ENCODE measurements at regions not wholly inside any gene's neighbourhood (a gene's known extent, or its start where the extent isn't known, plus 50 kb on each side); places are given as distances from the start of the nearest gene placed in this dataset.

DNA sequence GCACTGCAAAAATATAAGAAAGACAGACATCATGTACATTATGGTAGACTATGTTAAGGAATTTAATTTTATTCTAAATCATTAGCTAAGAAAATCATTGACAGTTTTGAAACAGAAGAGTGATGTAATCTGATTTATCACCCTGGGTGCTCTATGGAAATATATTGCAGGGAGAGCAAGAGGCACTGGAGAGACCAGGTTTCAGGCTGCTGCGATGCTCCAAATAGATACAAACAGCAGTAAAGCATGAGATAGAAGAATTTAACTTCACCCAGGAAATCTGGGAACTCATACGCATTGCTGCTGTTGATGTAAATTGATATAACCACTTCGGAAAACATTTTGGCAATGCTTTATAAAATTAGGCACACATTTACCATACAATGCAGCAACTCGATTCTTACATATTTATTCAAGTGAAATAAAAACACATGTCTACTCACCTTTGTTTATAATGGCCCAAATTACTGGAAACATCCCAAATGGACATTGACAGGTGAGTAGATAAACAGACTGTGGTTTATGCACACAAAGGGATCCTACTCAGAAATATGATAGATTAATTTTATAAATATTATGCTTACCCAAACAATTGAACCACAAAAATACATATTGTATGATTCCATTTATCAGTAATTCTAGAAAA lies 535.1 kb upstream of the CHORDC1 start:
- no peak overlapping the region for H2BK12ac ChIP-seq (ENCODE audit: low read length)
- no peak overlapping the region for H3K18ac ChIP-seq (ENCODE audit: low read length)
- H3K4me2 ChIP-seq (ENCODE audit: insufficient read depth, low read length, poor library complexity, severe bottlenecking), result no peak overlapping the region
- no peak overlapping the region for H3K4me3 ChIP-seq (ENCODE audit: low read length in 2 of 2)
- H2BK15ac ChIP-seq (ENCODE audit: low read length), result no peak overlapping the region
- H3K36me3 ChIP-seq (replicated peaks in 1 of 2; ENCODE audit: control insufficient read depth in 2 of 2, insufficient read depth in 2 of 2, low read length in 2 of 2), result no peaks in the 10 kb centered on the region
- no peak overlapping the region for H3K14ac ChIP-seq (ENCODE audit: low read length)
- WGBS, 2 donors (ENCODE audit: extremely low coverage in 2 of 2, insufficient read length in 2 of 2, insufficient replicate concordance in 1 of 2), result no CpG with 5 or more reads among the region's 4 CpGs
- H2AK5ac ChIP-seq (ENCODE audit: low read depth, low read length), result no peak overlapping the region
- no peaks in the 10 kb centered on the region for H3K79me1 ChIP-seq (ENCODE audit: low read depth, low read length)
- DNase-seq (ENCODE audit: low spot score), result no peak
- H3K4me1 ChIP-seq (ENCODE audit: control insufficient read depth in 2 of 2, insufficient read depth in 1 of 2, low read depth in 1 of 2, low read length in 2 of 2), result no peaks in the 10 kb centered on the region
- H3K4ac ChIP-seq (ENCODE audit: low read length), result no peak overlapping the region
- H3K23ac ChIP-seq (ENCODE audit: low read depth, low read length, poor library complexity), result no peak overlapping the region
- H3K27ac ChIP-seq (replicated peaks; ENCODE audit: low read length), result no peak overlapping the region
- no peak overlapping the region for H4K8ac ChIP-seq (ENCODE audit: low read depth, low read length)
- H3K27me3 ChIP-seq (ENCODE audit: control insufficient read depth in 3 of 3, insufficient read depth in 3 of 3, low read depth in 1 of 3, low read length in 3 of 3), result no peaks in the 10 kb centered on the region
- no peak overlapping the region for H2BK120ac ChIP-seq (ENCODE audit: low read depth, low read length)
- H3K9ac ChIP-seq (ENCODE audit: low read depth, low read length, poor library complexity), result no peak overlapping the region
- H2AFZ ChIP-seq (ENCODE audit: low read length), result no peak overlapping the region
- no peak overlapping the region for H2BK5ac ChIP-seq (ENCODE audit: low read length)
- no peak overlapping the region for H4K91ac ChIP-seq (ENCODE audit: low read depth, low read length, poor library complexity)
- no peaks in the 10 kb centered on the region for H3K9me3 ChIP-seq (replicated peaks in 1 of 2; ENCODE audit: control insufficient read depth in 2 of 2, insufficient read depth in 1 of 2, low read depth in 1 of 2, low read length in 2 of 2)

DNA sequence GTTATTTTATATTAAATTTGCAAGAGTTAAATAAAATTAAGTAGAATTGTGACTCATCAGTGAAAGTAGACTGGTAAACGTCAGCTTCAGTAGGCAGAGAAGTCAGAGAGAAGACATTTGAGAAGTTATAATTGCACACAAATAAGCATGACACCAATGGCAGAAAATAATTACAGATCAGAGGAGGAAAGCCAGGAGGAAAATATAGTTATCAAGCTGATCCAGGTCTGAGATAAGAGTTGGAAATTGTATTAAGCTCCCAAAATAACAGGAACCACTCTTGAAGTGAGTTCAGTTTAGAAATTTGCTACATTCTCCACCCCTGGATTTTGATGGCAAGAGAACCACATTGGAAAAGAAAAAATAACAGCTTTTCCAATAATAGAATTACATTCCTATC lies 533.8 kb upstream of the CHORDC1 start:
- no CpG with 5 or more reads among the region's 1 CpG for WGBS, 2 donors (ENCODE audit: extremely low coverage in 2 of 2, insufficient read length in 2 of 2, insufficient replicate concordance in 1 of 2)

DNA sequence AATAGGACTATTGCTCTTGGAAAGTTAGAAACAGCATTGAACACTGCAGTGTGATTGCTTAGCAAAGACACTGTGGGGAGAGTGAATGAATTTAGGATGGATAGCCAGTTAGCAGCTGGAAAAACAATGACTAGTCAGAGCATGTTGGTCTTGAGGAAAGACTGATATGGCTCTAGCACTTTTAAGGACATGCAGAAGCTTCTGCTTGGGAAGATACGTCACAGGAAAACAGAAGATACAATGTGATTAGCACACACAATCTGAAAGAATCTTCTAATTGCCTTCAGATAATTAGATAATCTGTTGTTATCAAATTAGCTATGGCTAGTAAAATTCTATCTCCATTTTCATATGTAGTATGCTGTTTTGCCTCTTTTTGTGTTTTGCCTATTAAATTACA lies 530.7 kb upstream of the CHORDC1 start:
- H3K14ac ChIP-seq (ENCODE audit: low read length), result no peak overlapping the region
- H3K27ac ChIP-seq (replicated peaks; ENCODE audit: low read length), result no peak overlapping the region
- no peak overlapping the region for H2BK15ac ChIP-seq (ENCODE audit: low read length)
- DNase-seq (ENCODE audit: low spot score), result no peak
- H3K4me1 ChIP-seq (ENCODE audit: control insufficient read depth in 2 of 2, insufficient read depth in 1 of 2, low read depth in 1 of 2, low read length in 2 of 2), result no peaks in the 10 kb centered on the region
- H3K36me3 ChIP-seq (replicated peaks in 1 of 2; ENCODE audit: control insufficient read depth in 2 of 2, insufficient read depth in 2 of 2, low read length in 2 of 2), result no peaks in the 10 kb centered on the region
- no peak overlapping the region for H3K23ac ChIP-seq (ENCODE audit: low read depth, low read length, poor library complexity)
- no peak overlapping the region for H2BK12ac ChIP-seq (ENCODE audit: low read length)
- H3K27me3 ChIP-seq (ENCODE audit: control insufficient read depth in 3 of 3, insufficient read depth in 3 of 3, low read depth in 1 of 3, low read length in 3 of 3), result no peaks in the 10 kb centered on the region
- no peak overlapping the region for H4K8ac ChIP-seq (ENCODE audit: low read depth, low read length)
- H3K4me2 ChIP-seq (ENCODE audit: insufficient read depth, low read length, poor library complexity, severe bottlenecking), result no peak overlapping the region
- H3K4ac ChIP-seq (ENCODE audit: low read length), result no peak overlapping the region
- H2AK5ac ChIP-seq (ENCODE audit: low read depth, low read length), result no peak overlapping the region
- no peak overlapping the region for H4K91ac ChIP-seq (ENCODE audit: low read depth, low read length, poor library complexity)
- no peak overlapping the region for H3K4me3 ChIP-seq (ENCODE audit: low read length in 2 of 2)
- H3K9me3 ChIP-seq (replicated peaks in 1 of 2; ENCODE audit: control insufficient read depth in 2 of 2, insufficient read depth in 1 of 2, low read depth in 1 of 2, low read length in 2 of 2), result no peaks in the 10 kb centered on the region
- no peak overlapping the region for H3K18ac ChIP-seq (ENCODE audit: low read length)
- H2BK120ac ChIP-seq (ENCODE audit: low read depth, low read length), result no peak overlapping the region
- no peak overlapping the region for H2BK5ac ChIP-seq (ENCODE audit: low read length)
- no peak overlapping the region for H2AFZ ChIP-seq (ENCODE audit: low read length)
- no peaks in the 10 kb centered on the region for H3K79me1 ChIP-seq (ENCODE audit: low read depth, low read length)
- no CpG with 5 or more reads among the region's 1 CpG for WGBS, 2 donors (ENCODE audit: extremely low coverage in 2 of 2, insufficient read length in 2 of 2, insufficient replicate concordance in 1 of 2)
- no peak overlapping the region for H3K9ac ChIP-seq (ENCODE audit: low read depth, low read length, poor library complexity)

More for the DNA sequence above, 533.8 kb upstream of the CHORDC1 start:
- H3K79me1 ChIP-seq (ENCODE audit: low read depth, low read length), result no peaks in the 10 kb centered on the region
- no peak overlapping the region for H2AK5ac ChIP-seq (ENCODE audit: low read depth, low read length)
- H4K8ac ChIP-seq (ENCODE audit: low read depth, low read length), result no peak overlapping the region
- no peak overlapping the region for H2BK15ac ChIP-seq (ENCODE audit: low read length)
- H3K9me3 ChIP-seq (replicated peaks in 1 of 2; ENCODE audit: control insufficient read depth in 2 of 2, insufficient read depth in 1 of 2, low read depth in 1 of 2, low read length in 2 of 2), result no peaks in the 10 kb centered on the region
- H2BK120ac ChIP-seq (ENCODE audit: low read depth, low read length), result no peak overlapping the region
- H2AFZ ChIP-seq (ENCODE audit: low read length), result no peak overlapping the region
- no peak overlapping the region for H3K14ac ChIP-seq (ENCODE audit: low read length)
- H2BK5ac ChIP-seq (ENCODE audit: low read length), result no peak overlapping the region
- H3K4me3 ChIP-seq (ENCODE audit: low read length in 2 of 2), result no peak overlapping the region
- H3K4me1 ChIP-seq (ENCODE audit: control insufficient read depth in 2 of 2, insufficient read depth in 1 of 2, low read depth in 1 of 2, low read length in 2 of 2), result no peaks in the 10 kb centered on the region
- H3K4ac ChIP-seq (ENCODE audit: low read length), result no peak overlapping the region
- no peak overlapping the region for H3K4me2 ChIP-seq (ENCODE audit: insufficient read depth, low read length, poor library complexity, severe bottlenecking)
- no peak overlapping the region for H3K27ac ChIP-seq (replicated peaks; ENCODE audit: low read length)
- H2BK12ac ChIP-seq (ENCODE audit: low read length), result no peak overlapping the region
- no peak for DNase-seq (ENCODE audit: low spot score)
- H3K9ac ChIP-seq (ENCODE audit: low read depth, low read length, poor library complexity), result no peak overlapping the region
- no peak overlapping the region for H3K23ac ChIP-seq (ENCODE audit: low read depth, low read length, poor library complexity)
- H3K36me3 ChIP-seq (replicated peaks in 1 of 2; ENCODE audit: control insufficient read depth in 2 of 2, insufficient read depth in 2 of 2, low read length in 2 of 2), result no peaks in the 10 kb centered on the region
- no peak overlapping the region for H4K91ac ChIP-seq (ENCODE audit: low read depth, low read length, poor library complexity)
- H3K27me3 ChIP-seq (ENCODE audit: control insufficient read depth in 3 of 3, insufficient read depth in 3 of 3, low read depth in 1 of 3, low read length in 3 of 3), result no peaks in the 10 kb centered on the region
- H3K18ac ChIP-seq (ENCODE audit: low read length), result no peak overlapping the region

- no peak overlapping the region for H2BK120ac ChIP-seq (ENCODE audit: low read depth, low read length)
- H3K36me3 ChIP-seq (replicated peaks in 1 of 2; ENCODE audit: control insufficient read depth in 2 of 2, insufficient read depth in 2 of 2, low read length in 2 of 2), result no peaks in the 10 kb centered on the region
- peaks cover 0 to 2% (median 0%) of the 10 kb centered on the region in 3 experiments for H3K27me3 ChIP-seq (ENCODE audit: control insufficient read depth in 3 of 3, insufficient read depth in 3 of 3, low read depth in 1 of 3, low read length in 3 of 3)
- no peak overlapping the region for H2AK5ac ChIP-seq (ENCODE audit: low read depth, low read length)
- H2BK15ac ChIP-seq (ENCODE audit: low read length), result no peak overlapping the region
- no CpG with 5 or more reads among the region's 2 CpGs for WGBS, 2 donors (ENCODE audit: extremely low coverage in 2 of 2, insufficient read length in 2 of 2, insufficient replicate concordance in 1 of 2)
- H2AFZ ChIP-seq (ENCODE audit: low read length), result no peak overlapping the region
- H3K23ac ChIP-seq (ENCODE audit: low read depth, low read length, poor library complexity), result no peak overlapping the region
- no peak overlapping the region for H2BK5ac ChIP-seq (ENCODE audit: low read length)
- H3K4me3 ChIP-seq (ENCODE audit: low read length in 2 of 2), result no peak overlapping the region
- no peaks in the 10 kb centered on the region for H3K4me1 ChIP-seq (ENCODE audit: control insufficient read depth in 2 of 2, insufficient read depth in 1 of 2, low read depth in 1 of 2, low read length in 2 of 2)
- no peak overlapping the region for H3K4ac ChIP-seq (ENCODE audit: low read length)
- H3K4me2 ChIP-seq (ENCODE audit: insufficient read depth, low read length, poor library complexity, severe bottlenecking), result no peak overlapping the region
- H3K27ac ChIP-seq (replicated peaks; ENCODE audit: low read length), result no peak overlapping the region
- H3K79me1 ChIP-seq (ENCODE audit: low read depth, low read length), result no peaks in the 10 kb centered on the region
- H2BK12ac ChIP-seq (ENCODE audit: low read length), result no peak overlapping the region
- no peak for DNase-seq (ENCODE audit: low spot score)
- peaks cover 0 to 3% of the 10 kb centered on the region in 2 donors for H3K9me3 ChIP-seq (replicated peaks in 1 of 2; ENCODE audit: control insufficient read depth in 2 of 2, insufficient read depth in 1 of 2, low read depth in 1 of 2, low read length in 2 of 2)
- H3K9ac ChIP-seq (ENCODE audit: low read depth, low read length, poor library complexity), result no peak overlapping the region
- no peak overlapping the region for H3K18ac ChIP-seq (ENCODE audit: low read length)
- no peak overlapping the region for H4K91ac ChIP-seq (ENCODE audit: low read depth, low read length, poor library complexity)
- no peak overlapping the region for H3K14ac ChIP-seq (ENCODE audit: low read length)
- no peak overlapping the region for H4K8ac ChIP-seq (ENCODE audit: low read depth, low read length)
These were observed 524.2 kb upstream of the CHORDC1 start for GRCh38 chr11:90747057-90747456.
